ENCODE measurements at regions not wholly inside any gene's neighbourhood (a gene's known extent, or its start where the extent isn't known, plus 50 kb on each side); places are given as distances from the start of the nearest gene placed in this dataset.

DNA sequence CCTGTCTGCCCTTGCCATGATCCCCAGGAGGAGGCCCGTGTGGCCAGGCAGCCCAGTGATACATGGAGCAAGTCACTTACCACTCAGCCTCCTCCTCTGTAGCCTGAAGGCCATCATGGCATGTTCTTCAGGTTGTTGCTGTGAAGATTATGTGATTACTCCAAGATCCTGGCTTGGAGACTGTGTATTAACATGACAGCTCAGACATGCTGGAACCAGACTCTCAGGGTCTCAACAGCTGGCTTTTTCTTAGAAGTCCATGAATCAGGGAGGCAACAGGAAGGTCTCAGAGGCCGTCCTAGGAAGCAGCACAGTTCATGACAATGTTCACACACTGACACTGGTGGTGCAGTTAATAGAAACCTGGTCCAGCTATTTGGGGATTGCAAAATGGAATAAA is 158.6 kb upstream of the TWIST2 start:
- TF ChIP-seq CTCF (IDR thresholded peaks at IDR 0.05): no peak
- no peak for TF ChIP-seq POLR2A (IDR thresholded peaks at IDR 0.05; ENCODE audit: low read depth)

All from esophagus muscularis mucosa (tissue), 3 donors.